A673 (cell line): ENCODE measurements at regions not wholly inside any gene's neighbourhood (a gene's known extent, or its start where the extent isn't known, plus 50 kb on each side); places are given as distances from the start of the nearest gene placed in this dataset.

Source experiments
- CTCF ChIP-seq: fragments of 300-800, 200-600 bp; sonication (generic); conservative IDR thresholded peaks from 2 replicates; pipeline ENCODE4 v1.5.1; 2017; ENCODE audit warnings: low read depth, mild to moderate bottlenecking, antibody characterized with exemption, low read length, moderate library complexity, mixed read lengths
- EZH2 ChIP-seq: fragments of 200-600 bp; sonication (generic); IDR thresholded peaks from 2 replicates; pipeline ENCODE4 v1.6.1; 2017; ENCODE audit warnings: borderline replicate concordance, low read depth, mild to moderate bottlenecking, mixed read lengths, antibody characterized with exemption, low read length; ENCODE audit not compliant: poor library complexity, severe bottlenecking

DNA sequence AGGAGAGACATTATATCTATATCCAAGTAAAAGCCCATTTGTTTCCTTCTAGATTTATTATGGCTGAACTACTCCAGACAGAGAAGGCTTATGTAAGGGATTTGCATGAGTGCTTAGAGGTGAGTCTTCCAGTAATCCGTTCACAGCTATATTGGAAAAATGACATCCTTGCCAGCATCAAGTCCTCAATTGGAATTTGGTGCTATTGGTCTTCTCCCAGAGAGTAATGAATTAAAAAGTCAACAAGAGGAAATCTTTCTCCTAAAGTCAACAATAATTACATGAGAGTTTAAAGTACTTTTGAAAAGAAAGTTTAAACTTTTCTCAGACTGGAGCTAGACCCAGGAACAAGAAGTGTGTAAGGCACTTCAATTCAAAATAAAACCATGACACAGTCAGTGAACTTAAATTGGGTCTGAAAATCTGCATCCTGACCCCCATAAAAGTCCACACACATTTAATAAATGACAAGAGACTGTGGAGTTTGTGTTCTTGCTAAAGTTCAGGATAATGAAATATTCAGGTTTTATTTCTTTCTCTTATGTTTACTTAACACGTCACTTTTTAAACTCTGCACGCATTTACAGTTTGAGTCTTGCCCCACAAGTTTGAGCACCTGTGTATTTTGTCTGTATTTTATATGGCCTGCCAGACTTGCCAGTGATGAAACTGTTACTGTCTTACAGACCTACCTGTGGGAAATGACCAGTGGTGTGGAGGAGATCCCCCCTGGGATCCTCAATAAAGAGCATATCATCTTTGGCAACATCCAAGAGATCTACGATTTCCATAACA is 268.2 kb upstream of the UMPS start:
- TF ChIP-seq CTCF (no peak), EZH2 (no peak)
